ENCODE measurements at regions not wholly inside any gene's neighbourhood (a gene's known extent, or its start where the extent isn't known, plus 50 kb on each side); places are given as distances from the start of the nearest gene placed in this dataset.
A peak's percentile ranks its signal among the peaks of the same experiment; 100 is the strongest.
"Not testable (repeated sequence)": the region's sequence is repeated elsewhere in the genome, so short reads cannot be mapped to it uniquely, and the experiment has no call there.

GRCh38 chr5:104904561-104904960, 1342.0 kb upstream of the NUDT12 start:
- DNase-seq (ENCODE audit: low spot score) = no peak

DNA sequence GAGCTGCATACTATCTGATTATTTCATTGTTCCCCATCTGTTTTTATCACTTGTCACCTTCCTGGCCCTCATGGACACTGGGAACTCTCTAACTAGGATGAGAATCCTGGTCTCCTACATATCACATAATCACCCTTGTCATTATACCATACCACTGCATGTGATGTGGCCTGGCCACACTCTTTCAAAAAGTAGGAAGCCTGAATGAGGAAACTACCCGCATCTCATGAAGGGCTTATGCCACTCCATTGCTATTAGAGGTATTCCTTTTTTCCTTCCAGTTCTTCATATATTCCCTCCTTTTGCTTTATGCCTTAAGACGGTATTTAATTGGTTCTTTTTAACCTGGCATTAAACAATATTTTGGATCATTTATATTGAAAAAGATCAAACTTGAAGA, 1341.4 kb upstream of the NUDT12 start:
- DNase-seq (ENCODE audit: low spot score) = no peak

DNA sequence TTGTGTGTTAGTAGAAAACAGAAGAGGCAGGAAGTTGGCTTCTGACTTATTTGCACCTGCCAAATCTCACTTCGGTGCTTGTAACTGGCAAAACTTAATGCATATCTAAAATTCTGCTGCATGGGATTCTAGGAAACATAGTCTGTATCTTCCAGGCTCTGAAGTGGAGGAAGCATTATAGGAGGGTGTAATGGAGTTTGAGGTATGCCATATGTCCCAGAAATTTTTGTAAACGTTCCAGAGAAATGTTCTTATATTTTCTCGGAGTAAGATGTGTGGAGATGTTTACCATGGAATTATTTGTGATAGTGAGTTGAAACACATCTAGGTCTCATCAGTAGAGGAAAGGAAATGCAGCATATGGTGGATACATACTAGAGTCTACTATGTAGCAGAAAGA, 1329.0 kb upstream of the NUDT12 start:
- no peak for DNase-seq (ENCODE audit: low spot score)

DNA sequence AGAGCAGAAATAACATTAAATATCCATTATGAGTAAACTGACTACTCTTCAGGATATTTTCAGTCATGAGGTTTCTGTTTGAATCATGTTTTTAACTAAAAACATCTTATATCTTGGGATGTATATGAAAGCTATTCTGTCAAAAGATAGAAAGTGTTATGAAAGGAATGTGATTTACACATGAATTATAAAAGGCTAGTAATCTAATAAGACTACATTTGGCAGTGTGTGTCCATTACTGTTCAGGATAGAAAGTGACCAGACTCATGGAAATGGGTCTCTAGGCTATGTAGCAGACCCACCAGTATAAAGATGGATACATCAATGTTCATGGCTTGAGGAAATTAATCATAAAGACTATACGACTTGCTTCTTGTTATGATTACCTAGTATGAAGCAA, 1328.2 kb upstream of the NUDT12 start:
- DNase-seq (ENCODE audit: low spot score) = no peak

GRCh38 chr5:104859437-104859836, 1296.8 kb upstream of the NUDT12 start:
- DNase-seq (ENCODE audit: low spot score) = no peak

DNA sequence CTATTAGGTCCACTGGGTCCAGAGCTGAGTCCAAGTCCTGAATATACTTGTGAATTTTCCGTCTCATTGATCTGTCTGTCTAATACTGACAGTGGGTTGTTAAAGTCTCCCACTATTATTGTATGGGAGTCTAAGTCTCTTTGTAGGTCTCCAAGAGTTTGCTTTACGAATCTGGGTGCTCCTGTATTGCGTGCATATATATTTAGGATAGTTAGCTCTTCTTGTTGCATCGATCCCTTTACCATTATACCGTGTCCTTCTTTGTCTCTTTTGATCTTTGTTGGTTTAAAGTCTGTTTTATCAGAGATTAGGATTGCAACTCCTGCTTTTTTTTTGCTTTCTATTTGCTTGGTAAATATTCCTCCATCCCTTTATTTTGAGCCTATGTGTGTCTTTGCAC, 1289.5 kb upstream of the NUDT12 start:
- DNase-seq (ENCODE audit: low spot score) = not testable (repeated sequence)

DNA sequence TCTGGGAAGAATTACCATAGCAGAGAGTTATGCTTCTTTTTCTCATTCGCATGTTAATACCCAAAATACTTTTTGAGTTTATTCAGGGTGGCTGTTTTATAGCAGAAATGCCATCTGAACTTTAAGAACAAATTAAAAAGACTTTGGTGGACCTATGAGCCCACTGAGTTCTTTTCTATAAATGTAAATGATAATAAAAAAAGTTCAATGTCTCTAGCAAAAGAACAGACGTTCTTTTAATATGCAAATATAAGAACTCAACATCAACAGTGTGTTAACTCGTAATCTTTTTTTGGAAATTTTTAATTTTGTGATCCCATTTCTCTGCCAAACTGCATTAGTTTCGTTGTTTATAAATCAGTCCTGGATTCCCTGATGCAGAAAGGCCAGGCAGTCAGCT, 1283.0 kb upstream of the NUDT12 start:
- DNase-seq (ENCODE audit: low spot score) = no peak

- DNase-seq (ENCODE audit: low spot score) = no peak
Measured at GRCh38 chr5:104843822-104844221, 1281.2 kb upstream of the NUDT12 start.

- DNase-seq (ENCODE audit: low spot score) = no peak
Measured at GRCh38 chr5:104840284-104840683, 1277.7 kb upstream of the NUDT12 start.

DNA sequence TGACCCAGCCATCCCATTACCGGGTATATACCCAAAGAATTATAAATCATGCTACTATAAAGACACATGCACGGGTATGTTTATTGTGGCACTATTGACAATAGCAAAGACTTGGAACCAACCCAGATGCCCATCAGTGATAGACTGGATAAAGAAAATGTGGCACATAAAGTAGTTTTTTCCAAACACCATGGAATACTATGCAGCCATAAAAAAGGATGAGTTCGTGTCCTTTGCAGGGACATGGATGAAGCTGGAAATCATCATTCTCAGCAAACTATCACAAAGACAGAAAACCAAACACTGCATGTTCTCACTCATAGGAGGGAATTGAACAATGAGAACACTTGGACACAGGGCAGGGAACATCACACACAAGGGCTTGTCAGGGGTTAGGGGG, 1268.9 kb upstream of the NUDT12 start:
- not testable (repeated sequence) for DNase-seq (ENCODE audit: low spot score)

DNA sequence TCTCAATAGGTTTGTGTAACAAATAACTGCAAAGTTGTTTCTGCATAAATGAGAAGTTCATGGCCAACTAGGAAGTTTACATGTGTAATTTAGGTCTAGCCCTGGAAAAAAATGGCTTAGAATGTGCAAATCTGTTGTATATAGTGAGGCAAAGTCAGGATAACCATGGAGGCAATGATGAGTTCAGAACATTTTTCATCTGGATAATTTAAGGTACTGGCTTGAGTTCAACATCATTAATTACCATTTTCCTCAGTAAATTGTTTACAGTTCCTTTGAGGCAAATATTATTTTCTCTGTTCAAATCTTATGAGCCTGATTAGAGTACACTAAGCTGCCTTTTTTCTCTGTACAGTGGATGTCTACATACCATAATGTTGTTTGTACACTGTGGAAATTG, 1259.0 kb upstream of the NUDT12 start:
- DNase-seq (ENCODE audit: low spot score) = no peak

GRCh38 chr5:104817127-104817526, 1254.5 kb upstream of the NUDT12 start:
- no peak for DNase-seq (ENCODE audit: low spot score)

GRCh38 chr5:104815212-104815611, 1252.6 kb upstream of the NUDT12 start:
- no peak for DNase-seq (ENCODE audit: low spot score)

DNA sequence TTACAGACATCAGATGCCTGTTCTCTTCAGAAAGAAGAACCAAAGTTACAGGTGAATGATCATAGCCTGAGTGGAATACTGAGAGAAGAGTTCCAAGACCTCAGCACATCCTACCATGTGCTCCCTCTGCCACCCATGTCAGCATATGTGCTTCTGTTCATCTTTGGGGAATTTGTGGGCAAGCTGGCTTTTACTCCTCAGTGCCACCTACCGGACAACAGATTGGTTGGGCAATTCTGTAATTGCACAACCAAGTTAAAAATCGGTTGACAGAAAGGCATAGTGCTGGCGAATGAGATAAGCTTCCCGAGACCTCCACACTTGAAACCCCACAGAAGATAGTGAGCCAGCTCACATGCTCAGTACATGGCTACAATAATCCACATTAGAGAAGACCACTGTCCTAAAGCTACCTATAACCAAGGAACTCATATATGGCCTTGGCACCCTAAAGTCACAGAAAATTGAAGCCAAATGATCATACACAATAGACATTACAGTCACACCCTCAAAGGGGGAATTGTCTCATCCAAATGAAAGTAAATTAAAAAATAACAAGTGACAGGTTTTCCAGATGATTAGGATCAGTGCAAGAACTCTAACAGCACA, 1238.0 kb upstream of the NUDT12 start:
- DNase-seq (ENCODE audit: low spot score) = peak; percentile 20

GRCh38 chr5:104793755-104794080, 1231.1 kb upstream of the NUDT12 start:
- no peak for DNase-seq (ENCODE audit: low spot score)

GRCh38 chr5:104793031-104793754, 1230.6 kb upstream of the NUDT12 start:
- no peak for DNase-seq (ENCODE audit: low spot score)

GRCh38 chr5:104789366-104789765, 1226.8 kb upstream of the NUDT12 start:
- DNase-seq (ENCODE audit: low spot score) = no peak

DNA sequence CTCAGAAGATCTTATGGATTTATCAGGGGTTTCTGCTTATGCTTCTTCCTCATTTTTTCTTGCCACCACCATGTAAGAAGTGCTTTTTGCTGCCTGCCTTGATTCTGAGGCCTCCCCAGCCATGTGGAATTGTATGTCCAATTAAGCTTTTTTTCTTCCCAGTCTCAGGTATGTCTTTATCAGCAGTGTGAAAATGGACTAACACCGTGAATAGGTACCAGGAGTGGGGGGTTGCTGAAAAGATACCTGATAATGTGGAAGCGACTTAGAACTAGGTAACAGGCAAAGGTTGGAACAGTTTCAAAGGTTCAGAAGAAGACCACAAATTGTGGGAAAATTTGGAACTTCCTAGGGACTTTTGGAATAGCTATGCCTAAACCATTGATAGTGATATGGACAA, 1222.5 kb upstream of the NUDT12 start:
- no peak for DNase-seq (ENCODE audit: low spot score)

DNA sequence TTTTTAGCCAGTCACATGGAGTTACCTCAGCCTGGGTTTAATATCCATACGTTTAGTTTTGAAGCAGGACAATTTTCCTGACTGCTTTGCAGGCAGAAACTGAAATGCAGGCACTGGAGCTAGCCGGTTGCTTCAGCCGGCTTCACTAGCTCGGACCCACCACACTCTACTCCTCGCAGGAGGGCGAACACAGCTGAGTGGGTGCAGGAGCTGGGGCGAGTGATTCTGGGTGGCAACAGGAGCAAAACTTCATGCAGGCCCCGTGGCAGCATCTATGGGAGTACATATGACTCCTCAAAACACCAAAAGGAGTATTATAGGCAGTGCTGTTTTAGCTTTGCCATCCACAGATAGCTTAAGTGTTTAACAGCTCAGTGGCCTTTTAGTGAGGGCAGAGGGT, 1211.8 kb upstream of the NUDT12 start:
- no peak for DNase-seq (ENCODE audit: low spot score)

DNA sequence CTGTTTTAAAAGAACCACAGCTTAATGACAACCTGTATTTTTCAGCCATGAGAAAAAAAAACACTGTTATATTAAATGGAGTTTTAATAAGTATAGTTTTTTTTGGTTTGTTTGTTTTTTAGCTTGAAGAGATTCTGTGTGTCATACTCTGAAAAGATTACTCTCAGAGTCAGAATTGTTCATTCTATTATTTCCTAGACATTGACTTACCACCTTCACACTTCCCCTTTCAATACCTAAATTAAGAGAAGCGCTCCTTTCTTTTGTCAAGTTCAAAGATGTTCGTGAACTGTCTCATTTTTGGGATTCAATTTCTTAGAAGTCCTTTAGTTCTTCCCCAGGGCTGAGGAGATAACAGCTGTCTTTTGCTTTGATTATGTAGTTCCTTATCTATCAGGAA, 1201.6 kb upstream of the NUDT12 start:
- DNase-seq (ENCODE audit: low spot score) = no peak

DNA sequence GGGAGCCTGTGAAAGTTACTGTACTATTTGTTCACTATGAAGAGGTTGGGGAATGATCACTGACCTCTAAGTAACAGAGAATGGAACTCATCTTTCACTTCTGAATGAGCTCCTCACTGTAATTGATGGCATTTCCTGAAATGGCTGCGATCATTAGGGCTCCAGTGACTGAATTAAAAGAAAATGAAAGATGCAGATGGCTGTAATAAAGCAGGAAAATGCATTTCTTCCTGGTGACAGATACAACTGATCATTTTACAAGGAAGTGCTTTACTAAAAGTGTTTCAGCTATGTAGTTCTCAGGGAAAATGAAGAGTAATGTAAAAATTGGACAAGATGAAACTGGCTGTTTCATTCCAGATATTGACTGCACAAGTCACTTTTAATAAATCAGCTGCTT, 1200.6 kb upstream of the NUDT12 start:
- no peak for DNase-seq (ENCODE audit: low spot score)

- DNase-seq (ENCODE audit: low spot score) = no peak
Measured at GRCh38 chr5:104757915-104758314, 1195.3 kb upstream of the NUDT12 start.

GRCh38 chr5:104755806-104756205, 1193.2 kb upstream of the NUDT12 start:
- no peak for DNase-seq (ENCODE audit: low spot score)

- peak; percentile 10 for DNase-seq (ENCODE audit: low spot score)
Measured at GRCh38 chr5:104754311-104754995, 1191.9 kb upstream of the NUDT12 start.
